ENCODE measurements at regions not wholly inside any gene's neighbourhood (a gene's known extent, or its start where the extent isn't known, plus 50 kb on each side); places are given as distances from the start of the nearest gene placed in this dataset.

DNA sequence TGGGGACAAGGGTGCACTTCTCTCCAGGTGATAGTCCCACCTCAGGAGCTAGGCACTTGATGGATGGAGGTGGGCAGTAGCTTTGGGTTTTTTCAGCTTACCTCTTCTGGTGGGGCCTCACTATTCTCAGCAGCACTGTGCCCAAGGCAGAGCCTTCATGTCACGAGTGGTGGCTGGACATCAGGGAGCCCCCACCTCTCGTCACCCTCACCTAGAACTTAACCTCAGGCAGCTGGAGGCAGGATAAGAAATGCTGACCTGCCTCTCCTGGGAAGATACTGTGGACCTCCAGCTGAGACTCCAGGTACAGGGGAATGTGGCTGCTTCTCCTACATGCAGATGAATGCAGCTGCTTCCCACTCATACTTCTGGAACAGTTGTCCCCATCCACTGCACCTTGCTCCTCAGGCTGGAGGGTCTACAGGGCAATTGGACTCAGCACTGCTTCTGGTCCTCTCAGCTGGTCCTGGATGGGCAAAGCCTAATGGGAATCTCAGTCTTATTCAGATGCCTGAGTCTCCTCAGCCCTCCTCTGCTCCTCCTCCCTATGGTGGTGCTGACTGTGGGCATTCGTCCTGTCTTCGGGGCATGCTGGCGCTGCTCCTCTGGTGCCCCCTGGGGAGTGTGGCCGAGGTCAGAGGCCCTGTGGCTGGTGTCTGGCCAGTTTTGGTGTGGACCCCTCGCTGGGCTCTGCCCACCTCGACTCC, 129.9 kb downstream of the KLF13 start:
- no peak for DNase-seq

DNA sequence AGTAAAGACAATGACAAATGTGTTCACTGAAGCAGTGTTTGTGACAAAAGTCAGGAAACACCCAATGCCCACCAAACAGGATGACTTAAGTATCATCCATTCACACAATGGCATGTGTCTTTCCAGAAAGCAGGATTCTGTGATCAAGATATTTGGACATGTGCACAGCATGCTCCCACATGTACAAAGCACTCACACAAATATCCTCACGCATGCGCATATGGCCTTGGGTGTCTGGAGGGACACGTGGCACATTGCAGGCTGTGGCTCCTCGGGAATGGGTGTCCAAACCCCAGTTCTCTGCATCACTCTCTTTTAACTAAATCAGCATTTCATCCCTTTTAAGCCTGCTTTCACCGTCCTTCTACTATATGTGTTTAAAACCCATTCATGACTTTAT, 130.5 kb downstream of the KLF13 start:
- DNase-seq = no peak

DNA sequence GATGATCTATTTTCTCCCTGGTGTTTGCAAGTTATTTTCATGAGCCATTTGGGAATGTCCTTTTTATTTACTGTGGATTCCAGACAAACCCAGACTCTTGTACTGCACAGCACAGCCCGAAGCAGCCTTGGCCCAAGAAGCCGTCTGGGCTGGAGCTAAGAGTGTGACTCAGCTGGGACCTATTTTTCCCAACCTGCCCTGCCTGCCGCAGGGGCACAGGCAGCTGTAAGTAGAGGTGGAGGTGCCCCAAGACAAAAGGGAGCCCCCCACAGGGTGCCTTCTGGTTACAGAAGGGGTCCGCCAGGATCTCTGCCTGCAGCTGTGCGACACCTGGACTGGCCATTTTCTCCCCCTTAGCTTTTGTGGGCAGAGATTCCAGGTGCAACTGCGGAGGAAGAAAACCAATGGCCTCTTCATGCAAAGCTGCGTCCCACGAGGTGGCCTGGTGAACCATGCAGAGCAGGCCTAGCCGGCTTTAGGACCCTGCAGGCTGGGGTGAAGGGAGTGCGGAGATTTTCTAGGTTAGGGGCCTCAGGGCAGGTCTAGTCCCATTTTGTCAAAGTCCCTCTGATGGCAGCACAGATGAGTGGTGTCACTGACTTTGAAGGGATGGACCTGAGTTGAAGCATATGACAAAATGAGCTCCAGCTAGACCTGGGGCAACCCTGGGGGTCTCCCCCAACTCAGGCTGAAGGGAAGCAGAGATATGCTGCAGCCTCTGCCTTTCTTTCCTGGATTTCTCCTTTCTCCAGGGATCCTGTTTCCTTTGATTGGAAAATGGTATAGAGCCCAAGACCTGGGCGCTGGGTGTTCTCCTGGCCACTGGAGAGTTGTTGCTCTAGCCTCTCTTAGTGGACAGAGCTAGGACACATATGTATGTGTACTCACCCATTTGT, 131.2 kb downstream of the KLF13 start:
- DNase-seq = no peak

DNA sequence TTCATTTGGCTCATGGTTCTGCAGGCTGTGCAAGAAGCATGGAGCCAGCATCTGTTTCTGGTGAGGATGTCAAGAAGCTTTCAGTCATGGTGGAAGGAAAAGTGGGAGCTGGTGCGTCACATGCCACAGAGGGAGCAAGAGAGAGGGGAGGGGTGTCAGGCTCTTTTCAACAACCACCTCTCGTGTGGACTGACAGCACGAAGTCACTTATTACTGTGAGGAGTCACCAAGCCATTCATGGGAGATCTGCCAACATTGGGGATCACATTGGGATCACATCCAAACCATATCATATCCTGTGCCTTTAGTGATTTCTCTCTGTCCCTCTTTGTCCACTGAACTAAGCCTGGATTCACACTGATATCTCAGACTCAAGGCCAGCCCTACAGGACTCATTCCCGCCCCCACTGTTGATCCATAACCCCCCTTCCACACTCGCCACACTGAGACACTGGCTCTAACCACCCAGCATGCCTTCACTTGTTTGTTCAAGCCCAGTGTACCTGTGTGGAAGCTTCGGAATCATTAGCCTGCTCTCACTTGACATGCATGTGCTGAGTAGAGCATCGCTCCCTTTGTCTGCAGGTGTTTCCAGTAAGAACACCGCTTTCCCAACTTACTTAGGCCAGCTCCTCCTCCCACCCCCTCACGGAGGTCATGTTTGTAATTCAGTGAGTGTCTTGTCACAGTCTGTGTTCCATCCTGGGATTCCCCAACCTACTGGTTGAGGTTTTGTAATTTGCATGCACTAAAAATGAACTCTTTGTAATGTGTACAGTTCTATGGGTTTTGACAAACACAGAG, 132.2 kb downstream of the KLF13 start:
- DNase-seq = peak; percentile 38 to 49

DNA sequence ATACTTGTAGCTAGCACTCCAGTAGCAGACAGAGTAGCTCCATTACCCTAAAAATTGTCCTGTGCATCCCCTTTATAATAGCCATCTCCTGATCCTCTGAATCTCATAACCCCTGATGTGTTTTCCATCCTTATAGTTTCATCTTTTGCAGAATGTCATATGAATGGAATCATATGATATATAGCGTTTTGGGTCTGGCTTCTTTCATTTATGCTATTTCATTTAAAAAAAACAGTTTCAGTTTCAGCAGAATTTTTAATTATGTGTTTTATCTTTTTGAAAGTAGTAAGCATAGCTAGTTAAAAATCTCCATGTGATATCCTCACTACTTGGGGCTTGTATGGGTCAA, 132.7 kb downstream of the KLF13 start:
- no peak for DNase-seq

DNA sequence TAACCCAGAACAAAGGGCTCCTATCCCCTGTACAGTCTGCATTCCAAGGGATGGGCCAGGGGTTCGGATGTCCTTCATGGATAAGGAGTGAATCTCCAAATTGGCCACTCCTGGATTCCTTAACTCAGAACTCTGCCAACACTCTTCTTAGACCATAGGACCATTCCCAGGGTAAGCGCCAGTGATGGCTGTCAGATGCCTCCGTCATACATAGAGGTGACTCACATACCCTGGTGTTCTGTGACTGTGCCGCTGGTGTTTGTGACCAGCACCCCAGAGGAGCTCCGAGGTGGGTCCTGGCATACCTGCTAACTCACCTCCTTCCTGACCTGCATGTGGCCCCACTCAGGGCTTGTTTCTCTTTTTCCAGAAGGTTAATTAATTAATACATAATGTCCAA, 134.7 kb downstream of the KLF13 start:
- DNase-seq = no peak

DNA sequence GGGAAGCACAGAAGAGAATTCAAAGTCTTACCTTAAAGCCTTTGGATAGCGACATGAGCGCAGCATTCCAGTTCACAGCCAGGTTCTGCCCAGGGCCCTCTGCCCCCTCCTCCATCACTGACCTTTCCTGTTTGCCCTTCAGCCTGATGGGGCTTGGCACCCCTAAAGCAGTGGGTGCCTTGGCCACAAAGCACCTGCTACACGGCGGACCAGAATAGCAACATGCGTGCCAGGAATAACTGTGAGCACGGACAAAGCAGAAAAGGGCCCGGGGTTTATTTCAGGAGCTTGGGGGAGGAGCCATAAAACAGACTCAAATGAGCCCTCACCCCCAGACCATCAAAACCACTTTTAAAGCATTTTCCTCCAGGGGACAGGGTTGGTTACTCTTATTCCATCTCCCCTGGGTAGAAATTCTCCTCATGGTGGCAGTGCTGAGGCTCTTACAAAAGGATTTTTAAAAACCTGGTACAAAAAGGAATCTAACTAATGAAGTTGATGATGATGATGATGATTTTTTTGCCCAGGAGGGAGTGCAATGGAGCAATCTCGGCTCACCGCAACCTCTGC, 135.4 kb downstream of the KLF13 start:
- no peak for DNase-seq

DNA sequence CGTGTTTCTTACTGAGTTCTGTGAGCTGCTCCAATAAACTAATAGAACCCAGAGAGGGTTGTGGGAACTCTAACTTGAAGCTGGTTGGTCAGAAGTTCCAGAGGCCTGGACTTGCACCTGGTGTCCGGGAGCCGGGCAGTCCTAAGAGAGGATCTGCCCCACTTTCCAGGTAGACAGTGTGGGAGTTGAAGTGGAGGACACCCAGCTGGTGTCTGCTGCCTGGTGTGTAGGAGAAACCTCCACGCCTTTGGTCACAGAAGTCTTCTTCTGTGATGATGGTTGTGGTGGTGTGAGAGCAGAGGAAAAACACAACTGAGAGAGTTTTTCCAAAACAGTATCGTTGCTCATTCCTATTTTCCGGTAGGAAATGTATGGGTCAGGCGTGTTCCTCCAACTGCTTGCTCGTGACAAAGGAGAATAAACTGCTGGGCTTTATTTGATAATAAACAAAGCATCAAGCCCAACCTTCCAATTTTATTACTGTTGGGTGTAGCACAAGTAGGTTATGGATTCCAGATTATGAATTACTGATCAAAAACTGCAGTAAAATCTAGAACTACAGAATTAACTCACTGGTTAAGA, 137.0 kb downstream of the KLF13 start:
- DNase-seq = no peak

DNA sequence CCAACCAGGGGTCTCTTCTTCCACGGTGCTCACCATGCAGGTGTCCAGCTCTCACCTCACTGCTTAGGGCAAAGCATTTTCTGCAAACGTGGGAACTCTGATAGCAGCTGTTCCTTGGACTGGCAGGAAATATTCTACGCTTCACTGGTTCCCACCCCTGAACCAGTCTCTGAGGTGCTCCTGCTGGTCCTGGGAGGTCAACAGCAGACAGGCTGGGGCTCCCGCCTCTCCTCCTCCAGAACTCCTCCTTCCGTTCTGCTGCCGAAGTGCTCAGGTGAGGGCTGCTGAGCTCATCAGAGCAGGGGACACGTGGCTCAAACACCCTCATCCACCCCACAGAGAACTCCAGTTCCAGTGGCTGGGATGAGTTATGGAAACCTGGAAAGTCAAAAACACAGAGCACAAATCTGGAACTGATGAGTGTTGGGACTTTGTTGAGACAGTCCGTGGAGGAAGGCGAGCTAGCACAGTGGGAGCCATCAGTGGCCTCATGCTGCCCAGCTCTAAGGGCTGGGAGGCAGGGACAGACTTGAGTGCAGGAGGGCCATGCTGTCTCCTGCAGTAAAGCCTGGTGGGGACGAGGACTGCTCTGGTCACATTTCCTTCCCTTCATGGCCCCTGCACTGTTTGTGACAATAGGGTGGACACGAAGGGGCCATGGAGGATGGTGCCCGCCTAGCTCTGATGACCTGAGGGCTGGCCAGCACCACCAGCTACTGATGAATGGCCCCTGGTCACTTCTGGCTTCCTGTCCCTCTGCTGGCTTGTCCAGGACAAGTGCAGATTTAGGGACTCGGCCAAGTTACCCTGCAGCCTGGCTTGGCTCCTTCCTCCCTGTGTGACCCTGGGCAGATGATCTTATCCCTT, 137.8 kb downstream of the KLF13 start:
- no peak for DNase-seq

DNA sequence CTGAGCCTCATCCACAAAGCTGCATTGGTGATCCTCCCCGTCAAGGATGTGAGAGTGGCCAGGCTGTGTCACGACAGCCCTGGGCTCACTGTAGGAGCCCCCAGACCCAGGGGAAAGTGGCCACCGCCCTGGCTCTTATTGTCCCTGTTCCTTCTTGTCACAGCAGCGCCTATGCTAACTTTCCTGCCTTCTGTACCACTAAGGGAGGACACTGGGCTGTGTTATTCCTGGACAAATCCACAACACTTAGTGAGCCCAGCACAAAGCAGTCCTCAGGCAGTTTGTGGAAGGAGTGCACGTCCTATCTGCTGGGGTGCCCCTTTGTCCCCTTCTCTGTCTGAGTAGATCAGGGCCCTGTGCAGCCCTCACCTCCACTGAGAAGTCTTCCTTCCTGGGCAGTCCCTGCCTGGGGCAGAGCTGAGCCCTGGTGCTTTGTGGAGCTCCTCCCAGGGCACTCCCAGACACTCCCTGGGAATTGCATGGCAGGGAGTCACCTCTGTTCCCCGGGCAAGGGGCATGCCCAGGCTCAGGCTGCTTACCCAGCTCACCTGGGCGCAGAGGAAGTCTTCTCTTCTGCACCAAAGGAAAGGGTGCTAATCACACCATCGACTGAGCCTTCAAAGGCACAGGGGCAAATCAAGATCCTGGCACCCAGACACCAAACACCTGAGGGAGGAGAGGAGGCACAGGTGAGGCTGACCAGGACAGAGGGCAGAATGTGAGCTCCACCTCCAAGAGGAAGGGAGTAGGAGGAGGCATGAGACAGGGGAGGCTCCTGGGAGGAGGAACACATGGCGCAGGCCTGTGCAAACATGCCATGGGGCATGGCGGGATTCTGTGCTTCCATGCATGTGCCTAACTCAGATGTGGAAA, 138.7 kb downstream of the KLF13 start:
- no peak for DNase-seq

DNA sequence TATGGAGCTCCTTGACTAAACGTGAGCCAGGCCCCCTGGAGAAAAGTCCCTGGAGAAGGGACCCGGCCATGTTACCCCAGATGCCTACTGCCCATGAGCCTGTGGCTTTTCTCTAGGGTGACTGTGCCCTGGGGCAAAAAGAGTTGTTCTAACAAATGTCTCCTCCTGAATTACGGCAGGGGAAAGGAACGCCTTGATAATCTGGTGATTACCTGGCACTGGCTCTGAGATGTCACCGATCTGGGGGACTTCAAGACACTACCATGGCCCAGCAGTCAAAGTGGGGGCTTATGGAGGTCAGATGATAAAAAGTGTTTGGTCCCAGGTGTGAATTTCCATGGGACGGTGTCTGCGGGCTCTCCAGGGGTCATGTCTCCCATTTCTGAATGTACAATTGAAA, 140.7 kb downstream of the KLF13 start:
- DNase-seq = no peak

DNA sequence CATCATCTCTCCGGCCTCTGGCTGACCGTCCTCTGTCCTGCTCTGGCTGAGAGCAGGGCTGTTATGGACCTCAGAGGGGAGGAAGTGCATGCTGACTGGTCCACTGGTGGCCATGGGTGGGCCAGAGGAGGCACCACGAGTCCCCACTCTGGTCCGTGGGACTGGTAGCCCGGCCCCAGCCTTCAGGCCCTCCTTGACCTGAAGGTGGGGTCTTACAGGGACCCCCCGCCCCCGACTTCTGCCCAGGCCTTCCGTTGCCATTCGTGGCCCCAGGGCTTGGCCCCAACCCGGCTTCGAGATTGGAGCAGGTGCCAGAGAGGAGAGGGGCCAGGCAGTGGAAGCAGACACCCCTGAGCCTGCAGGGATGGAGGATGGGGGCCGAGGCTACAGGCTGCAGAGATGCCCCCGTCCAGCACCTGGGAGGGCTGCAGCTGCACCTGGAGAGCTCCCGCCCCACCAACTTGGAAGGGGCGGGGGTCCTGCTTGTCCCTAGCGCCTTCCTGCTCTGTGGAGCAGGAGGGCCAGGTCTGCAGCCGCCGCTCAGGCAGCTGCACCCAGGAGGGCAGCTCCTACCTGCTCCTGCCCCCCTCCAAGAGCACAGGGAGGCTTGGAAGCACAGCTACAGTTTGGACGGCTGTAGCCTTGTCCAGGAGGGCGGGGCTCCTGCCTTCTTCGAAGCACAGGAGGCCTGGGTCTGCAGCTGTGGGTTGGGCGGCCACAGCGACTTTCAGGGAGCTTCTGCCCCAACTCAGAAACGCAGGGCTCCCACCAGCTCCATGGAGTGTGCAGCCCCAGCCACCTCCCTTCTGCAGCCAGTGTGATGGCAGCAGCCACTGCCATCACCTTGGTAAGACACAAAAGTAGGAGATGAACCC, 142.5 kb downstream of the KLF13 start:
- DNase-seq = no peak

DNA sequence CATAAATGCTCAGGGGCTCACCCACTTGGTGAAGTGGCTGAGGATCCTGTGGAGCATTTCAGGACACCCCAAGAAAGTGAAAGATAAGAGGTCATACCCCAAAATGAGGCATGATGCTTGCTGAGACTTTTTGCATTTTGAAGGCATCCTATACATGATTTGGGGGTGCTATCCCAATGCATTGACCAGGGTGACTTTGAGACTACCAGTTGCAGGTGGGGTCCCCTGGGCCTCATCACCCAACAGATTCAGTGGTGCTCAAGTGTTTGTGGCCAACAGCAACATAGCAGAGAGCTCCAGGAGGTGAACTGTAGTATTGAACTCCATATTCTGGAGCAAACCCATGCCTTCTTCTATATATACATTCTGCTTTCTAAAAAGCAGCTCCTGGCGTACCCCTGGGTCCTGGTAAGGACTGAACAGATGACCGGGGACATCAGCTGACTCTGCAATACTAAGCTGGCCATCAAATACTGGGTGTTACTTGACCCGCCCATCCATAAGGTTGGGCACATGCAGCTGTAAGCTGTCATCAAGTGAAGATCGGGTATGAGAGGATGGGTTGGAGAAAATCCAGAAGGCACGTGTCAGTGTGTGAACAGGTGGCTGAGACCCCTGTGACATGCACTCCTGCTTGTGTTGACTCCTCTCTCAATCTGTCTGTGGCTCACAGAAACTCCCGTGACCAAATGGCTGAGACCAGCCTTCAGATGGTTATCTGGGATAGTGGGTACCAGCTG, 143.3 kb downstream of the KLF13 start:
- no peak for DNase-seq

DNA sequence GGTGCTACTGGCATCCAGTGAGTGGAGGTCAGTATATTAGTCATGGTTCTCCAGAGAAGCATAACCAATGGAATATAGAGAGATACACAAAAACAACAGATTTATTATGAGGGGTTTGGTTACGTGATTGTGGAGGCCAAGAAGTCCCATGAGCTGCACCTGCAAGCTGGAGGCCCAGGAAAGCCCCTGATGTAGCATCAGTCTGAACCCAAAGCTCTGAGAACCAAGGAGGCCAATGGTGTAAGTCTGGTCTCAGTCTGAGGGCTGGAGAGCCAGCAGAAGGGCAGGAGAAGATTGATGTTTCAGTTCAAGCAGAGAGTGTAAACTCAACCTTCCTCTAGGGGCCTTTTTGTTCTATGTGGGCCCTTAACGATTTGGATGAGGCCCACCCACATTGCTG, 144.1 kb downstream of the KLF13 start:
- no peak for DNase-seq

DNA sequence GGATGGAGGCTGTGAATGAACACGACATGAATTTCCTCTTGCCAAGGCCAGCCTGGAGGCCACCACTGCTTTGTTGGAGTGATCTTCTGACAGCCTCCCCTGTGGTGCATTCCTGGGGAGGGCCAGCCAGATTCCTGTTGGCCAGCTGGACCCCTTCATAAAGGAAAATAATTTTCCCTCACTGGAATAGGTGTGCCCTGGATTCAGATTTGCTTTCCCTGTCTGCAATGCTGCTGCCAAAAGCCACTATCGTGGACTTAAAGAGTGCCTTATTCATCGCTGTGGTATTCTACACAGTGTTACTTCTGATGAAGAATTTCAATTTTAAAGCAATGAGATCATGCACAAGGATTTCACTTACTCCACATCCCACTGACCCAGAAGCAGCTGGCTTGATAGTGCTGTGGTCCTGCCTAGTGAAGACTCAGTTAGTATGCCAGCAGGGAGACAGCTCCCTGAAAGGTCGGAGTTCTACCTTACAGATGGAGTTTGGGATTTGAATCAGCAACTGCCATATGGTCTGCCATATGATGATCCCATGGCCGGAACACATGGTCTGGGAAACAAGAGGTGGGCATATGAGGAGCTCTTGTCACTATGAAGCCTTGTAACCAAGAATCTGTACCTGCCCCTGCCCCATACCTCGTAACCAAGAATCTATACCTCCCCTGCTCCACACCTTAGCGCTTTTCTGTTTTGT, 145.2 kb downstream of the KLF13 start:
- DNase-seq = no peak

DNA sequence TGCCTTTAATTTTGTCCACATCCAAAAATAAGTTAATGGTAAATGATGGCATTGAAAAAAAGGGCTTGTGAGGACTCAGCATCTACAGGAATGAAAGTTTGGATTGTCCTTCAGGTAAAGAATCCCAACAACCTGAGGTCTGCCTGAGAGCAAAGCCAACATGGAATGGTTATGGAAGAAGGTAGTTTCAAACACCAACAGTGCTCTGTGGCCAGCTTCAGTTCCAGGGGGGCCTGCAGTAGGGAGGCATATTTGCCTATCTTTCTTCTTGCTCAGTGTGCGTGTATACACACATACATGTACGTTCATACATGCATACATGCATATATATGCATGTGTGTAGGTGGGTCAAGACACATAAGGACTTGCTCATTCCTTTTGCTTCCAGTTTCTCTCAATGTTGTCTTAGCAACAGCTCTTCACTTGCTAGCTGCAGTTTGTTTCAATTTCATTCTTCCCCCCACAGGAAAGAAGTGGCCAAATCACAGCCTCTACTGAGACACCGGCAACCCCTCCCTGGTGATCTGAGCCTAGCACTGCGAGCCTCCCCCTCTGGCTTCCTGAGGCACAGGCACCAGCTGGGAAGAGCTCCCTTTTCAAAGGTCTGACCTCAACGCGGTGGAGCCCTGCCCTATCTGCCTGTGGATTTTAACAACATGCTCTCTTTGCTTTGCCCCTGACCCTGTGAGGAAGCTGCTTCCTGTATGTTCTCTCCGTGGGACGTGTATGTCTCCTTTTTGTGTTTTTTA, 146.2 kb downstream of the KLF13 start:
- DNase-seq = peak in 1 of 2 experiments; percentile 28

DNA sequence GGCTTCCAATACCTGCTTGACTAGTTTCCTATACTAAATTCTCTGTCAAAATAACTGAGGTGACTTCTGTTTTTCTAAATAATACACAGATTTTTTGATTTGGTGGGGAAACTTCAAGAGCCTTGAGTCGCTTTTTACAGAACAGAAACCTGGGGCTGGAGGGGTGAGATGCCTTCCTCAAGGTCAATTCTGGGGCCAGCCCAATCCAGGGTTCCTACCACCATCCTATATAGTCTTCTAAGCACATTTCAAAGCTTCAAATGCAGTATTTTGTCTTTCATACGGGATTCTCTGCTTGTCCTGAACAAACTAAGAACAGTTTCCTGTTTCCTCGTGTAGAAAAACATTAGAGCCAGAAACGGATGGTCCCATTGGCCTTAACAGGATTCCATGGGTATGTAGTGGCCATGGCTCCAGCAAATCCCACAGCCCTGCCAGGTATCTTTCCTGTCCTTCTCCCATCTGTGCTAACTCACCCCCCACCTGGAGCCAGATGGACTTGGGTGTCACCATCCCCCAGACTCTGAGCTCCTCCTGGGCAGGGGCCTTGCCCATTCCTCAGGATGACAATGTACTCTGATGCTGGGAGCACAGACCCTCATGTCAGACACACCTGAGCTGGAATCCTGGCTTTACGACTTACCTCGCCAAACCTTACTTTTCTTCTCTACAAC, 146.9 kb downstream of the KLF13 start:
- no peak for DNase-seq
